GM18909 (cell line): ENCODE measurements at regions not wholly inside any gene's neighbourhood (a gene's known extent, or its start where the extent isn't known, plus 50 kb on each side); places are given as distances from the start of the nearest gene placed in this dataset.

Experiments
- ATAC-seq: cut with Tn5 transposase; IDR thresholded peaks from one replicate; pipeline ENCODE4 v1.9.1; 2021; ENCODE audit warnings: mild to moderate bottlenecking; ENCODE audit not compliant: unreplicated experiment, poor library complexity

GRCh38 chr2:60400462-60401246 lies 152.8 kb downstream of the BCL11A start:
- no peak for ATAC-seq

- no peak for ATAC-seq
Observed at GRCh38 chr2:60394463-60394862, 159.0 kb downstream of the BCL11A start.

- ATAC-seq, result no peak
Observed at GRCh38 chr2:60391649-60392375, 161.6 kb downstream of the BCL11A start.

GRCh38 chr2:60391230-60391629 lies 162.2 kb downstream of the BCL11A start:
- no peak for ATAC-seq

- no peak for ATAC-seq
Observed at GRCh38 chr2:60386436-60386835, 167.0 kb downstream of the BCL11A start.

- no peak for ATAC-seq
Observed at GRCh38 chr2:60385648-60386047, 167.8 kb downstream of the BCL11A start.

- no peak for ATAC-seq
Observed at GRCh38 chr2:60383401-60384143, 169.9 kb downstream of the BCL11A start.

GRCh38 chr2:60380411-60380810 lies 173.0 kb downstream of the BCL11A start:
- no peak for ATAC-seq

GRCh38 chr2:60379684-60380083 lies 173.8 kb downstream of the BCL11A start:
- no peak for ATAC-seq

- ATAC-seq, result no peak
Observed at GRCh38 chr2:60379216-60379615, 174.2 kb downstream of the BCL11A start.

GRCh38 chr2:60377825-60378224 lies 175.6 kb downstream of the BCL11A start:
- ATAC-seq, result no peak

- ATAC-seq, result no peak
Observed at GRCh38 chr2:60376252-60376651, 177.2 kb downstream of the BCL11A start.

- ATAC-seq, result no peak
Observed at GRCh38 chr2:60371681-60372080, 181.8 kb downstream of the BCL11A start.

- ATAC-seq, result no peak
Observed at GRCh38 chr2:60371219-60371618, 182.2 kb downstream of the BCL11A start.

GRCh38 chr2:60370814-60371213 lies 182.6 kb downstream of the BCL11A start:
- ATAC-seq, result no peak

GRCh38 chr2:60368456-60368855 lies 185.0 kb downstream of the BCL11A start:
- no peak for ATAC-seq

GRCh38 chr2:60366135-60366712 lies 187.2 kb downstream of the BCL11A start:
- peak; percentile 70 for ATAC-seq

GRCh38 chr2:60365556-60365955 lies 187.9 kb downstream of the BCL11A start:
- no peak for ATAC-seq

- ATAC-seq, result no peak
Observed at GRCh38 chr2:60364491-60364890, 189.0 kb downstream of the BCL11A start.

GRCh38 chr2:60361498-60361897 lies 192.0 kb downstream of the BCL11A start:
- no peak for ATAC-seq

- no peak for ATAC-seq
Observed at GRCh38 chr2:60359569-60359968, 193.9 kb downstream of the BCL11A start.
